GM21515 (cell line): ENCODE measurements at regions not wholly inside any gene's neighbourhood (a gene's known extent, or its start where the extent isn't known, plus 50 kb on each side); places are given as distances from the start of the nearest gene placed in this dataset.

Source experiments
- ATAC-seq: cut with Tn5 transposase; IDR thresholded peaks from one replicate; pipeline ENCODE4 v1.9.1; 2021; ENCODE audit not compliant: unreplicated experiment

- ATAC-seq, result no peak
These were observed 299.3 kb upstream of the PITRM1 start for GRCh38 chr10:3471927-3472286.

DNA sequence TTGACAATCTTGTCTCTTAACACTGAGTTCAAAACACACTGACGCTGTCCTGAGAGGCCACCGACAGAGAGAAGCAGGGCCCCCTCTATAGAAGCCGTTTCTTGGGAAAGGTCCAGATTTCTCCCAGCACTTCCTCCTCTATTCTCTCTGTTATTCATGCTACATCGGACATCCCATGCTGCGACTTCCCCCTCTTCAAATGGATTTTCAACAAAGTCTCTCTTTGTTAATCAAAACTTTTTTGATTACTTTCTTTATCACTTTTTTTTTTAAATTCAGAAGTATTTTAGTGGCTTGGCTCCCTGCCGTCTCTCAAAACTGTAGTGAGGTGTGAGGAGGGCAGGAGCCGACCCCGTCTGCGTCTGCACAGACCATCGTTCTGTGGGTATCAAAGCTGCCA, 298.9 kb upstream of the PITRM1 start:
- ATAC-seq, result no peak

- ATAC-seq, result no peak
These were observed 297.6 kb upstream of the PITRM1 start for GRCh38 chr10:3470191-3470590.

- no peak for ATAC-seq
These were observed 297.0 kb upstream of the PITRM1 start for GRCh38 chr10:3469639-3470020.

- peak; percentile 51 for ATAC-seq
These were observed 296.5 kb upstream of the PITRM1 start for GRCh38 chr10:3468919-3469638.

GRCh38 chr10:3467052-3467951, 294.7 kb upstream of the PITRM1 start:
- no peak for ATAC-seq

GRCh38 chr10:3465406-3465891, 292.9 kb upstream of the PITRM1 start:
- no peak for ATAC-seq

DNA sequence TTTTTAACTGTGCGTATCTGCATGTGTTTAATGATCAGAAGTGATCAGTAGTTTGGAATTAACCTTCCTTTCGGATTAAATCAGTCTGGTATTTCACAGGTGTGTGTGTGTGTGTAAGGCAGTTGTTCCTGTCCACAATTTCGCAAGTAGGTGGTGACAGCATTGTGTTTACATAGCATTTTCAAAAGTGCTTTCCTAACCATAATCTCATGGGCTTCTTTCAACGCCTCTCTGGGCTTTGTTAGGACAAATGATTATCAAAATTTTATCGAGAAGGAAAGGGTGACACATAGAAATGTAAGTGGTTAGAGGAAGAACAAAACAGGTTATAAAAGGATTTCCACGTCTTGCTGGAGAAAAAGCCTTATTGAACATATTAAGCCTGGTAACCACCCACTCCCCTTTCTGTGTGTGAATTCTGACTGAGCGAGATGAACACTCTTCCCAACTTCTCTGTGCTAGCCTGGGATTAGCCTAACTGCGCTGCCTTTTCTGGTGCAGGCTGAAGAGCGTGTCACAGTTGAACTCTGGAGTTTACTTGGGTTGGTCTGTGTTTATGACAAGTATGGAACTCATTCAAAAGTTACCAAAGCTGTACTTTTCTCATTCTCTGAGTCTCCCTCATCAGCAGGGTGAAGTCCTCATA, 292.3 kb upstream of the PITRM1 start:
- ATAC-seq, result no peak

- no peak for ATAC-seq
These were observed 288.0 kb upstream of the PITRM1 start for GRCh38 chr10:3460420-3461128.

DNA sequence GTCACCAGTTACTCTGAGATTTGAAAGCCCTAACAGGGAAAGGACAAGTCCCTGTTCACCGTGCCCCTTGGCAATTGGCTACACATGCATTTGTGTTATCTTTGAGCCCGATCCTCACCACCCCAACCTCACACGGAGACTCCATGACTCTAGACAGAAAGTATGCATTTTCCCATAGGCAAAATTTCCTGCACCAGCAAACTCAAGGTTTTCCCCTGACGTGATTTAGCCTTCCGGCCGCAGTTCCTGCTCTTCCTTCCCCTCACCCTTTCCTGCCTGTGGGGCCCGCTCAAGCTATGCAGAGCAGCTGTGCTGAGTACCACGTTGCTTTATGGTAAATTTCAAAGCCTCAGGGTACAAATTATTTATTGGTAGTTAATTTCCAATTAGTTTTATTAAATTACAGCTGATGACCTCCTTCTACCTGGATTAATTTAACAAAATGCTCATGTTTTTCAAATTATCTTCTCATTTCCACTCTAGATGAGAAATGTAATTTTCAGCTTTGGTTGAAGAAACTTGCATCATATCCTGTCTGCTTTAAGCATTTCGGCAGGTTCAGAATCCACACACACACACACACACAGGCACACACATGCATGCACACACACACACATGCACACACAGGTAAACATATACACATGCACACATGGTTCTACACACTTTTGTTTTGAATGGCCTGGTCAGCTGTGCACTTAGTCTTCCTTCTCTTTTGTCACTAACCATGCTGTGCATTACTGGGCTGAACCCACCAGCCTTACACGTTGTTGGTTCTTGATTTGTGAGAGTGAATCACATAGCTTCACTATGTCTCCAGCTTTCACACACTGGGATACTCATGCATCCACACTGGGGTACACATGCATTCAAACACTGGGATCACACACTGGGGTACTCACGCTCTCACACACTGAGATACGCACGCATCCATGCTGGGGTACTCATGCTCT, 283.1 kb upstream of the PITRM1 start:
- no peak for ATAC-seq

DNA sequence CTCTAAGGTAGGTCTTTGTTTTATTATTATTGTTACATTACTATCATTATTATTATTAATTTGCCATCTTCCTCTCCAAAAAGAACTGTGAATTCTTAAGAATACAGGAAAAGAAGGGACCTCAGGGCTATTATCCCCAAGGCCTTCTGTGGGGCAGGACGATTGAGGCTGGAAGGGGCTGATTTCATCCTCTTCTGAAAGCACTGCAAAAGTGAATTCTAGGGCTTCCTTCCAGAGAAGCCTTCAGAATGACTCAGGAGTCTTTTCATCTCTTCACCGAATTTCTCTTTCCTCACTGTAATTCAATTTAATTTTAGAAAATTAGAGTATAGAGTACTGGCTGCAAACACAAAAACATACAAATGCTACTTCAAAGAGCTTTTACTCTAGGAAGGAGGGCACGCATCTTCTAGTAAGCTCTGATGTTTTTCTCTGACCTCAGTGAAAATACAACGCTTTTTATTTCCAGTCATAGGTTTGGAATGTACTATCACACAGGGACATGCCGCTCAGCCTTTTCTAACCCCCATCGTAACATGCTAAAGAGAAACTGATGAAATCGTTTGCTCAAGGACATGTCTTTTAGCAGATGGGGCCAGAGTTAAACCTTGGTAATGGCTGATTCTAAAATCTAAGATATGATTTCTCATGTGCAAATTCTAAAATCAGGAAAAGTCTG, 280.2 kb upstream of the PITRM1 start:
- ATAC-seq, result no peak

DNA sequence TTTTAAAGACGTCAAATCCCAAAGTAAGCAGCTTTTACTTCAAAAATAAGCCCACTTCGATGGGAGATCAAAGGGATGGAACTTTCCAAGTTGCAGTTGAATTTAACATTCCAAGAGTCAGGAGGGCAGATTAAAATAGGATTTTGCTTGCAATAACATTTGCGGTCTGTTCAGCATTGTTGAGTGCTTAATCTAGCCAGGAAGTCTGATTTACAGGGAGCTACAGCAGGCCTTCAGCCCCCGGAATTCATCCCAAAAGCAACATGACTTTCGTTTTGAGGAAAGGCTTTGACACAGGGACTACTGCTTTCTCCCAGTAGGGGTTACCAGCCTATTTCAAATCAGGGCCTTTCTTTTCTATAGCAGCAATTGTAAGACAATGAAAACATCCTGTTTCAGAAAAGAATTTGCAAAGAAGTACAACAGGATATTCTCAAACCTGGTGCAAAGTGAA, 279.6 kb upstream of the PITRM1 start:
- no peak for ATAC-seq

GRCh38 chr10:3451516-3452172, 279.1 kb upstream of the PITRM1 start:
- ATAC-seq, result no peak

DNA sequence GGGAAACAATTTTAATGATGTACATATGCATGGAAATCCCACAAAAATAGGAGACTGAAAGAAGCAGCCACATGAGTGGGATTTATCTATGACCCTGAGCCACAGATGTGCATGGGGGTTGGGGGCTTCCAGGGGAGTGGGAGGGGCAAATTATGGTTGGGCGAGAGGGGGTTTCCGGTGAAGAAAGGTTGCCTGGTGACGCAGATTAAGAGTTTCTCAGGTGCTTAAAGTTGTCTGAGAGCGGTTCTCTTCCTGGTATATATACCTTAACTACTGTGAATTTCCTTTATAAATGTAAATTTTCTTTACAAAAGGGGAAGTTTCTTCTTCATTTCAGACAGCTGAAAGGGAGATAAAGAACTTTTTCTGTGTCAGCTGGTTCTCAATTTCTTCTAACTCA, 273.6 kb upstream of the PITRM1 start:
- no peak for ATAC-seq

DNA sequence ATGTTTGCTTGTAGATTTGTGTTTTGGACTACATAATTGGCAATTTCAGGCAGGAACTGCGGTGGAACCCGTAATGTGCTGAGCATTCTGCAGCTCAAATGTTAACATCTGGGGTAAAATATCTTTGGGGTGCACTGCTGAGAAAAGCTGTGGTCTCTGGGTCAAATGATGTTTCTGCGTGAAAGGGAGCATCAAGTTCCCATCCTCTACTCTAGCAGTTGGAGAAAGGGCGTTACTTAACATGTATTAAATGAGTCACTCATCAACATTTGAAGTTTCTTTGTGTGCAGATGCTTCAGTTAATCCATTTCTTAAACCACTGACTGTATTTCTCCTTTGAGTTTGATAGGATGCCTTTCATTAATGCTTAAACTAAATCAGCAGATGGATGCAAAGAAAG, 273.1 kb upstream of the PITRM1 start:
- no peak for ATAC-seq

DNA sequence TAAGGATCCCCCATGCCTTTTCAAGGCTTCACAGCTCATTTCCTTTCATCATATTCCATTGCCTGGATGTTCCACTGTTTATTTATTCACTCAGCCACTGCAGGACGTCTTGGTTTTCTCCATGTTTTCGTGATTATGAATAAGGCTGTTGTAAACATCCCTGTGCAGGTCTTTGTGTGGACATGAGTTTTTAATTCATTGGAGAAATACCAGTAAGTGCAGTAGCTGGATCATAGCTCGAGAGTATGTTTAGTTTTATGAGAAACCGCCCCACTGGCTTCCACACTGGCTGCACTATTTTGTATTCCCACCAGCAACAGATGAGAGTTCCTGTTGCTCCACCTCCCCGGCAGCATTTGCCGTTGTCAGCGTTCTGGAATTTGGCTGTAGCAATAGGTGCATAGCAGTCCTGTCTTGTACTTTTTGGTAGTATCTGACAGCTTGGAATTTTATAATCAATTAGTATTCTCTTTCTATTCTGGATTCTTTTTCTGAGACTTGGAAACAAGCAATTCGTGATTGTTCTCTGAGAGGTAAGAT, 269.9 kb upstream of the PITRM1 start:
- no peak for ATAC-seq

GRCh38 chr10:3439183-3439582, 266.6 kb upstream of the PITRM1 start:
- ATAC-seq, result no peak

DNA sequence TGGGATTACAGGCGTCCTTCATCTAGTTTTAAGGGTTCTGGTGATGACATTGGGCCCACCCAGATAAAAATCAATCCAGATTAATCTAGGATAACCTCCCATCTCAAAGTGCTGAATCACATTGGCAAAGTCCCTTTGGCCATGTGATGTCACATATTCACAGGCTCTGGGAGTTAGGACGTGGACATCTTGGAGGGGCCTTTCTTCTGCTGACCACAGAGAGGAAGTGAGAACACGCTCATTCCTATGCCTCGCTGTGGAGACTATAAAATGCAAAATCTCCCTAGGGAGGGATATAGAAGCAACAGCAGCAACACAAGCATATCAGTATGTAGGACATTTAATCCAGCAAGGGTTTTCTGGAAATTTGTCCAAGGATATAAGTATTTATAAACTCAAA, 266.0 kb upstream of the PITRM1 start:
- ATAC-seq, result no peak

- ATAC-seq, result no peak
These were observed 263.1 kb upstream of the PITRM1 start for GRCh38 chr10:3435671-3436070.
